ENCODE measurements at regions not wholly inside any gene's neighbourhood (a gene's known extent, or its start where the extent isn't known, plus 50 kb on each side); places are given as distances from the start of the nearest gene placed in this dataset.

GRCh38 chr2:108101481-108101880 is 115.2 kb downstream of the SLC5A7 start:
- Histone ChIP-seq H2AFZ (ENCODE audit: low read depth, low read length, poor library complexity, severe bottlenecking) (no peak overlapping the region), H3K27me3 (ENCODE audit: insufficient read depth, low read length) (no peaks in the 10 kb centered on the region), H3K4me1 (ENCODE audit: control insufficient read depth in 1 of 2, insufficient read depth in 2 of 2, low read length in 2 of 2) (no peaks in the 10 kb centered on the region), H3K4me3 (replicated peaks in 1 of 2; ENCODE audit: low read depth in 1 of 2, low read length in 2 of 2) (no peak overlapping the region), H3K36me3 (ENCODE audit: control insufficient read depth in 1 of 2, insufficient read depth in 2 of 2, low read length in 2 of 2) (no peaks in the 10 kb centered on the region), H3K27ac (ENCODE audit: low read depth, low read length) (no peak overlapping the region), H3K4me2 (ENCODE audit: low read length) (no peak overlapping the region), H4K20me1 (ENCODE audit: insufficient read depth) (no peaks in the 10 kb centered on the region), H3K9me3 (ENCODE audit: control insufficient read depth in 1 of 2, insufficient read depth in 1 of 2, low read depth in 1 of 2, low read length in 2 of 2) (no peaks in the 10 kb centered on the region), H3K79me2 (ENCODE audit: insufficient read depth, low read length) (no peaks in the 10 kb centered on the region), H3K9ac (ENCODE audit: low read length) (no peak overlapping the region), H3K9me2 (ENCODE audit: insufficient read depth) (no peaks in the 10 kb centered on the region)
- POLR2A ChIA-PET: no interaction called here
- CTCF ChIA-PET: no interaction called here
- RAD21 ChIA-PET (ENCODE audit: low non-redundant PET in 1 of 2, low total read pairs in 2 of 2, uncharacterized antibody in 2 of 2, unreplicated experiment in 2 of 2): no interaction called here
- no TSS peak for BruUV-seq (replicated peaks)
- ATAC-seq (no peak), DNase-seq (ENCODE audit: low read depth, low spot score) (no peak)
- intact Hi-C loops (cut with micrococcal nuclease): no loop called here
- TF ChIP-seq ZBTB33 (IDR thresholded peaks at IDR 0.05; ENCODE audit: extremely low read depth, insufficient replicate concordance, low read length) (no peak), FOSL1 (IDR thresholded peaks at IDR 0.05; ENCODE audit: low read depth) (no peak), TCF7L2 (IDR thresholded peaks at IDR 0.05; ENCODE audit: borderline replicate concordance, extremely low read depth, insufficient read depth, insufficient read length) (no peak), POLR2A (IDR thresholded peaks at IDR 0.05; ENCODE audit: borderline replicate concordance, extremely low read depth, insufficient read depth, insufficient read length) (no peak), SIN3A (IDR thresholded peaks at IDR 0.05; ENCODE audit: low read depth) (no peak), ATF3 (IDR thresholded peaks at IDR 0.05) (no peak), SP1 (IDR thresholded peaks at IDR 0.05; ENCODE audit: low read depth) (no peak), ZFX (IDR thresholded peaks at IDR 0.05) (no peak), CBX3 (IDR thresholded peaks at IDR 0.05; ENCODE audit: low read depth) (no peak), MAX (IDR thresholded peaks at IDR 0.05) (no peak)

Measured in HCT116 (cell line).